ENCODE measurements at regions not wholly inside any gene's neighbourhood (a gene's known extent, or its start where the extent isn't known, plus 50 kb on each side); places are given as distances from the start of the nearest gene placed in this dataset.

DNA sequence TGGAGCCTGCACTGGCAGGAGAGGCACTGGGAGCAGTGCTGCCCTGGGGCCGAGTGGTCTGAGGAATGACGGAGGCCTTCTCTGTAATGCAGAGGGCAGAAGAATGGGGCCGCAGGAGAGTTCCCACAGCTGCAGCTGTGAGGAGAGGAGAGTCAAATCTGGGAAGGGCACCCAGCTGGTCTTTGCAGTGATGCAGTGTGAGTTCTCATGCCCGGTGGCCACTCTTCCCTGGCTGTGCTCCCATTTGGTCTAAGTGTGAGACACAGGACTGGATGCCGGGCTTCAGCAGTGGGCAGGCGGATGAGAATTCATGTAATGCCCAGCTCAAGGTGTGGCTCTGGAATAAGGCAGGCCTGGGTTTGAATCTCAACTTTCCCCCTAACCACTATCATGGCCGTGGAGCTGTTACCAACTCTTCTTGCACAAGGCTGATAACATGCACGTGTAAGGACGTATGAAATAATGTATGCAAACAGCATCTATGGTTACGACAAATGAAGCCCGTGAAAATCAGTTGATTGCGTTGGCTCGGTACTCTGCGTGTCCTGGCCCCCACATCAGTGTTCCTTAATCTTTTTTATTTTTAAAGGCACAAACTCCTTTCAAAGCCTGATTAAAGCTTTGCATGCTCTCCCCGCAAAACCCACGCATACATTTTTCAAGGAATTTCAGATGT lies 71.6 kb downstream of the ACKR3 start:
- H3K36me3 ChIP-seq (ENCODE audit: control insufficient read depth in 1 of 2, insufficient read depth in 2 of 2, low read length in 2 of 2) = no peaks in the 10 kb centered on the region
- no peak overlapping the region for H3K4me3 ChIP-seq (ENCODE audit: low read depth, low read length)
- H2AFZ ChIP-seq (ENCODE audit: insufficient read depth, low read length, poor library complexity) = no peak overlapping the region
- H4K8ac ChIP-seq (ENCODE audit: low read depth, low read length) = no peak overlapping the region
- H2AK5ac ChIP-seq (ENCODE audit: low read length) = peak overlapping the region; percentile 21
- DNase-seq = peak; percentile 71 to 85
- peak overlapping the region; percentile 16 for H4K91ac ChIP-seq (ENCODE audit: low read depth, low read length)
- H3K9ac ChIP-seq (ENCODE audit: low read length) = no peak overlapping the region
- peak overlapping the region; percentile 17 for H2BK12ac ChIP-seq (ENCODE audit: low read length)
- WGBS (ENCODE audit: extremely low coverage, insufficient coverage, insufficient read length) = no CpG with 5 or more reads among the region's 16 CpGs
- H3K79me2 ChIP-seq (ENCODE audit: control insufficient read depth, insufficient read depth, low read length, poor library complexity) = no peaks in the 10 kb centered on the region
- H3K14ac ChIP-seq (ENCODE audit: low read length) = no peak overlapping the region
- H2BK5ac ChIP-seq (ENCODE audit: low read depth, low read length, poor library complexity) = peak overlapping the region; percentile 2
- no peak overlapping the region for H3K27ac ChIP-seq (ENCODE audit: low read depth, low read length)
- peak overlapping the region; percentile 12 for H2BK120ac ChIP-seq (ENCODE audit: insufficient read depth, low read length, poor library complexity)
- H3K9me3 ChIP-seq (ENCODE audit: insufficient read depth, low read depth, low read length) = peaks cover 14% of the 10 kb centered on the region
- no peak overlapping the region for H3K23ac ChIP-seq (ENCODE audit: low read length)
- peaks cover 23 to 29% of the 10 kb centered on the region in 2 experiments for H3K4me1 ChIP-seq (ENCODE audit: control insufficient read depth in 1 of 2, insufficient read depth in 2 of 2, low read length in 2 of 2)
- no peak overlapping the region for H3K4ac ChIP-seq (ENCODE audit: low read depth, low read length)
- no peaks in the 10 kb centered on the region for H3K27me3 ChIP-seq (ENCODE audit: insufficient read depth, low read length)
- no peak overlapping the region for H4K12ac ChIP-seq (ENCODE audit: low read depth, low read length)
- H3K4me2 ChIP-seq (ENCODE audit: low read length) = no peak overlapping the region
- peak overlapping the region; percentile 9 for H3K18ac ChIP-seq (ENCODE audit: low read length)
- H3K79me1 ChIP-seq (ENCODE audit: low read length) = peaks cover 27% of the 10 kb centered on the region

GRCh38 chr2:236642125-236642524 lies 72.5 kb downstream of the ACKR3 start:
- Histone ChIP-seq H3K27ac (ENCODE audit: low read depth, low read length) (peak overlapping the region; percentile 82), H3K9ac (ENCODE audit: low read length) (no peak overlapping the region), H3K23ac (ENCODE audit: low read length) (no peak overlapping the region), H2AK5ac (ENCODE audit: low read length) (no peak overlapping the region), H3K9me3 (ENCODE audit: insufficient read depth, low read depth, low read length) (peaks cover 14% of the 10 kb centered on the region), H2BK5ac (ENCODE audit: low read depth, low read length, poor library complexity) (peak overlapping the region; percentile 59), H3K4ac (ENCODE audit: low read depth, low read length) (no peak overlapping the region), H2BK120ac (ENCODE audit: insufficient read depth, low read length, poor library complexity) (peak overlapping the region; percentile 25), H3K4me1 (ENCODE audit: control insufficient read depth in 1 of 2, insufficient read depth in 2 of 2, low read length in 2 of 2) (peaks cover 23 to 29% of the 10 kb centered on the region in 2 experiments), H3K79me1 (ENCODE audit: low read length) (peaks cover 27% of the 10 kb centered on the region), H3K14ac (ENCODE audit: low read length) (peak overlapping the region; percentile 32), H4K8ac (ENCODE audit: low read depth, low read length) (peak overlapping the region; percentile 24), H2AFZ (ENCODE audit: insufficient read depth, low read length, poor library complexity) (no peak overlapping the region), H3K4me3 (ENCODE audit: low read depth, low read length) (no peak overlapping the region), H3K27me3 (ENCODE audit: insufficient read depth, low read length) (no peaks in the 10 kb centered on the region), H4K91ac (ENCODE audit: low read depth, low read length) (peak overlapping the region; percentile 92), H2BK12ac (ENCODE audit: low read length) (peak overlapping the region; percentile 85), H3K18ac (ENCODE audit: low read length) (no peak overlapping the region), H3K36me3 (ENCODE audit: control insufficient read depth in 1 of 2, insufficient read depth in 2 of 2, low read length in 2 of 2) (no peaks in the 10 kb centered on the region), H3K4me2 (ENCODE audit: low read length) (no peak overlapping the region), H3K79me2 (ENCODE audit: control insufficient read depth, insufficient read depth, low read length, poor library complexity) (no peaks in the 10 kb centered on the region), H4K12ac (ENCODE audit: low read depth, low read length) (no peak overlapping the region)
- DNase-seq = no peak
- WGBS (ENCODE audit: extremely low coverage, insufficient coverage, insufficient read length) = no CpG with 5 or more reads among the region's 4 CpGs

GRCh38 chr2:236642584-236643291 lies 73.1 kb downstream of the ACKR3 start:
- Histone ChIP-seq H3K9me3 (ENCODE audit: insufficient read depth, low read depth, low read length) (peaks cover 14% of the 10 kb centered on the region), H3K4me1 (ENCODE audit: control insufficient read depth in 1 of 2, insufficient read depth in 2 of 2, low read length in 2 of 2) (peaks cover 23 to 27% of the 10 kb centered on the region in 2 experiments), H3K23ac (ENCODE audit: low read length) (no peak overlapping the region), H2BK5ac (ENCODE audit: low read depth, low read length, poor library complexity) (peak overlapping the region; percentile 93), H2AFZ (ENCODE audit: insufficient read depth, low read length, poor library complexity) (peak overlapping the region; percentile 50), H3K27me3 (ENCODE audit: insufficient read depth, low read length) (no peaks in the 10 kb centered on the region), H3K4me2 (ENCODE audit: low read length) (no peak overlapping the region), H4K91ac (ENCODE audit: low read depth, low read length) (peak overlapping the region; percentile 92), H3K4me3 (ENCODE audit: low read depth, low read length) (no peak overlapping the region), H3K79me1 (ENCODE audit: low read length) (peaks cover 27% of the 10 kb centered on the region), H4K8ac (ENCODE audit: low read depth, low read length) (peak overlapping the region; percentile 59), H3K27ac (ENCODE audit: low read depth, low read length) (peak overlapping the region; percentile 82), H3K9ac (ENCODE audit: low read length) (no peak overlapping the region), H2AK5ac (ENCODE audit: low read length) (peak overlapping the region; percentile 73), H2BK12ac (ENCODE audit: low read length) (peak overlapping the region; percentile 85), H3K18ac (ENCODE audit: low read length) (peak overlapping the region; percentile 23), H4K12ac (ENCODE audit: low read depth, low read length) (no peak overlapping the region), H3K79me2 (ENCODE audit: control insufficient read depth, insufficient read depth, low read length, poor library complexity) (no peaks in the 10 kb centered on the region), H3K14ac (ENCODE audit: low read length) (peak overlapping the region; percentile 69), H2BK120ac (ENCODE audit: insufficient read depth, low read length, poor library complexity) (peak overlapping the region; percentile 89), H3K36me3 (ENCODE audit: control insufficient read depth in 1 of 2, insufficient read depth in 2 of 2, low read length in 2 of 2) (no peaks in the 10 kb centered on the region), H3K4ac (ENCODE audit: low read depth, low read length) (no peak overlapping the region)
- DNase-seq = peak; percentile 84 to 96
- no CpG with 5 or more reads among the region's 23 CpGs for WGBS (ENCODE audit: extremely low coverage, insufficient coverage, insufficient read length)

DNA sequence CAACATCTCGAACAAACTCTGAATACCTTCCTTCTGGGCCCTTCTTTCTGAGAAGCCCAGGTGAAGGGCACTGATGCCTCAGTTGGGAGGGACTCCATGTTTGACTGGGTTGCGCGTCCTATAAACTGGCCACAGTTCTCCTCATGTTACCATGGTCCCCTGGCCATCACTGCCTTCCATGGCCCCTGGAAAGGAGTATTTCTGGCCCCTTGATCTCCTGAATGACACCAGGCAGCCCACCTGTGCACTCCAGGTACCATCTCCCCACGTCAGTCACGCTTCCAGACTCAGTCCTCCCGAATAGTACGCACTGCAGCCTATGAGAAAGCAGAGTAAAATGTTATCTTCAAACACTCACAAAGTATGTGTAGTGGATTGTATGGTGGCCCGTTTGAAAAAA lies 73.9 kb downstream of the ACKR3 start:
- no peak overlapping the region for H4K12ac ChIP-seq (ENCODE audit: low read depth, low read length)

More for the DNA sequence above, 73.9 kb downstream of the ACKR3 start:
- no peak overlapping the region for H3K4me3 ChIP-seq (ENCODE audit: low read depth, low read length)
- peaks cover 26% of the 10 kb centered on the region for H3K79me1 ChIP-seq (ENCODE audit: low read length)
- peak overlapping the region; percentile 82 for H3K27ac ChIP-seq (ENCODE audit: low read depth, low read length)
- peak overlapping the region; percentile 5 for H4K8ac ChIP-seq (ENCODE audit: low read depth, low read length)
- peak overlapping the region; percentile 12 for H2BK5ac ChIP-seq (ENCODE audit: low read depth, low read length, poor library complexity)
- peaks cover 14% of the 10 kb centered on the region for H3K9me3 ChIP-seq (ENCODE audit: insufficient read depth, low read depth, low read length)
- no peaks in the 10 kb centered on the region for H3K36me3 ChIP-seq (ENCODE audit: control insufficient read depth in 1 of 2, insufficient read depth in 2 of 2, low read length in 2 of 2)
- no peaks in the 10 kb centered on the region for H3K79me2 ChIP-seq (ENCODE audit: control insufficient read depth, insufficient read depth, low read length, poor library complexity)
- WGBS (ENCODE audit: extremely low coverage, insufficient coverage, insufficient read length) = no CpG with 5 or more reads among the region's 8 CpGs
- peak overlapping the region; percentile 58 for H3K18ac ChIP-seq (ENCODE audit: low read length)
- H3K4ac ChIP-seq (ENCODE audit: low read depth, low read length) = peak overlapping the region; percentile 38
- peak overlapping the region; percentile 78 for H4K91ac ChIP-seq (ENCODE audit: low read depth, low read length)
- H3K9ac ChIP-seq (ENCODE audit: low read length) = no peak overlapping the region
- peak overlapping the region; percentile 72 for H2AK5ac ChIP-seq (ENCODE audit: low read length)
- no peak overlapping the region for H3K23ac ChIP-seq (ENCODE audit: low read length)
- H2AFZ ChIP-seq (ENCODE audit: insufficient read depth, low read length, poor library complexity) = peak overlapping the region; percentile 20
- H3K4me2 ChIP-seq (ENCODE audit: low read length) = no peak overlapping the region
- H3K4me1 ChIP-seq (ENCODE audit: control insufficient read depth in 1 of 2, insufficient read depth in 2 of 2, low read length in 2 of 2) = peaks cover 21% of the 10 kb centered on the region in 2 experiments
- peak; percentile 33 to 59 for DNase-seq
- H2BK12ac ChIP-seq (ENCODE audit: low read length) = peak overlapping the region; percentile 75
- H2BK120ac ChIP-seq (ENCODE audit: insufficient read depth, low read length, poor library complexity) = peak overlapping the region; percentile 65
- no peaks in the 10 kb centered on the region for H3K27me3 ChIP-seq (ENCODE audit: insufficient read depth, low read length)
- peak overlapping the region; percentile 36 for H3K14ac ChIP-seq (ENCODE audit: low read length)
